HT1080 (cell line): ENCODE measurements at regions not wholly inside any gene's neighbourhood (a gene's known extent, or its start where the extent isn't known, plus 50 kb on each side); places are given as distances from the start of the nearest gene placed in this dataset.

Source experiments
- DNase-seq: peaks from one replicate; pipeline ENCODE4 v3.0.0-alpha.2; 2015; ENCODE audit warnings: low read depth

DNA sequence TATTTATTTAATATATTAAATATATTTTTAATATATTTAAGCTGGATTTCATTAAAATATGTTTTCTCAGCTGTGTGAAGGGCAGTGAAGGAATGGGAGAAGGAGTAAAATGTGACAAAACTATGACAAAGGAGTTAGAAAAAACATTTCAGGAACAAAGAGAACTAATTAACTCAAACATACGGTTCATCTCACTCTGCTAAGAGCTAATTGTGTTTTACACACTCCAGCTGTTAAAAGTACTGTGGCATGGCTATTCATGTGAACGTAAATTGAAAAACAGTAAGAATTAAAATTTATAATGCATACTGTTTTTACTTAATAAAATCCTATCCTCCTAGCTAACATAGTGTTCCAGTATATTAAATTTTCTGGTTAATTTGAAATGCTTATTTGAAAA is 262.5 kb upstream of the GNAI1 start:
- no peak for DNase-seq

DNA sequence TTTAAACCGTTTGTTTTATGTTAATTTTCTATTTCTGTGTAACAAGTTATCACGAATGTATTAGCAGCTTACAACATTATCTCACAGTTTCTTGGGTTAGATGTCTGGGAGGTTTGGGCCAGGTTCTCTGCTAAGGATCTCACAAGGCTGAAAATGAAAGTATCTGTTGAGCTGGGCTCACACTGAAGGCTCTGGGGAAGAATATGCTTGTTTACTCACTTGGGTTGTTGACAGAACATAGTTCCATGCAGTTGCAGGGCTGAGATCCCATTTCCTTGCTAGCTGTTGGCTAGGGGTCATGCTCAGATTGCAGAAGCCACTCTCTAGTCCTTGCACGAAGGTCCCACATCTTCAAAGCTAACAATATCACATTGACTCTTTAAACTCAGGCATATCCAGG is 266.6 kb upstream of the GNAI1 start:
- no peak for DNase-seq

DNA sequence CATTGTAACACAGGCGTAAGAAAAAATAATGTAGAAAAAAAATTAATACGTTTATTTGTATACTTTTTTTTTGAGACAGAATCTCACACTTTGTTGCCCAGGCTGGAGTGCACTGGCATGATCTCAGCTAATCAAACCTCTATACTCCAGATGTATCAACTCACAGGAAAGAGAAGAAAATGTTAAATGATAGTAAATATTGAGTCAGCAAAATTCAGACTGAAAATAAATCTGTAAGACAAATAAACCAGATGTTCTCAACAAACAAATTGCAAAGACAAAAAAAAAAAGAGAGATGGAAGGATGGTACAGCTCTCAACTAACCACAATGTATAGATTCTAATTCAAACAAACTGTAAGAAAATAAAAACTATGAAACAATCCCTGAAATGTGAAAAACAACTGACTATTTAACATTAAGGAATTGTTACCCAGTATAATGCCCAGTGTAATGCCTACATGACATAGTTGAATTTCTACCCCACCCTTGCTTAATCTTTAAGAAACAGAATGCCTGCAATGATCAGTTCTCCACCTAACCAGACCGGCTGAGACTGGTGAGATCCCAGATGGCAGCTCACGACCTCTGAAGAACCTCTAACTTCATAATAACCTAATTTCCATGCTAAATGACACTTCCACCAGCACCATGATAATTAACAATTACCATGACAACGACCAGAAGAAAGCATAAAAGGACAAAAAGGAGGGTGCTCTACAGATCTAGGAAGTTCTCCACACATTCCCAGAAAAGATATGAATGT is 272.0 kb upstream of the GNAI1 start:
- no peak for DNase-seq

- DNase-seq: no peak
Measured at GRCh38 chr7:79855172-79855571, 279.5 kb upstream of the GNAI1 start.

GRCh38 chr7:79854621-79855020 is 280.0 kb upstream of the GNAI1 start:
- no peak for DNase-seq

DNA sequence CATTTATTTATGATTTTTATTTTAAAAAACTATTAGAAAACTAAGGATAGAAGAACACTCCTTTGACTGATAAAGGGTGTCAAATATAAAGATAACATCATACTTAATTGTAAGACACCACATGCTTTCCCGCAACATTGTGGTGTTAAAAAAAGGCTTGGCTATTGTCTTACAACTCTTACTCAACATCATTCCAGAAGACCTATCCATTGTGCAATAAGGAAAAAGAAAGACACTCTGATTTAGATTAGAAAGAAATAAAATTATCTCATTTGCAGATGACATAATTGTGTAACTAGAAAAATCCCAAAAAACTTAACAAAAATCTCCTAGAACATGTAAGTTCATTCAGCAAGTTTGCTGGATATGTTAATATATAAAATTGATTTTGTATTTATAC is 296.7 kb upstream of the GNAI1 start:
- DNase-seq: no peak

GRCh38 chr7:79833616-79834015 is 301.0 kb upstream of the GNAI1 start:
- DNase-seq: no peak

GRCh38 chr7:79828866-79829265 is 305.8 kb upstream of the GNAI1 start:
- DNase-seq: no peak

GRCh38 chr7:79823246-79823951 is 311.2 kb upstream of the GNAI1 start:
- no peak for DNase-seq

GRCh38 chr7:79822620-79823240 is 311.9 kb upstream of the GNAI1 start:
- no peak for DNase-seq

DNA sequence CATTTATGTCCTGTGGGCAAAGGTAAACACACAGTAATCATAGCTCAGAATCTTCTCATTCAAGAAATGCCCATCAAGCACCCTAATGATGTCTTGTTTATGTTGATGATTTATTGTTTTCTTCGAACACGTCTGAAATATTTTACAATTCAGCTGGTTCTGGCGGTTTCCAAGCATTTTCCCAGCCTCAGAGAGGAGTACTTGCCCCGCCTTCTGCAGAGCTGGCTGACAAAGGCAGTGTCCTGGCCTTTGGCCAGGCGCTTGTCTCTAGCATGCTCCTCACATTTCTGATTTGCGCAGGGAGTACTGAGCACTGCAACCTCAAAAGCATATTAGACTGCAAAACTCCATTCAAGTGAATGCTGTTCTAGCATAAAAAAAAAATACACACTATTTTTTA is 314.2 kb upstream of the GNAI1 start:
- no peak for DNase-seq

- DNase-seq: no peak
Measured at GRCh38 chr7:79810916-79811315, 323.7 kb upstream of the GNAI1 start.

GRCh38 chr7:79806161-79806734 is 328.4 kb upstream of the GNAI1 start:
- DNase-seq: peak; percentile 1

DNA sequence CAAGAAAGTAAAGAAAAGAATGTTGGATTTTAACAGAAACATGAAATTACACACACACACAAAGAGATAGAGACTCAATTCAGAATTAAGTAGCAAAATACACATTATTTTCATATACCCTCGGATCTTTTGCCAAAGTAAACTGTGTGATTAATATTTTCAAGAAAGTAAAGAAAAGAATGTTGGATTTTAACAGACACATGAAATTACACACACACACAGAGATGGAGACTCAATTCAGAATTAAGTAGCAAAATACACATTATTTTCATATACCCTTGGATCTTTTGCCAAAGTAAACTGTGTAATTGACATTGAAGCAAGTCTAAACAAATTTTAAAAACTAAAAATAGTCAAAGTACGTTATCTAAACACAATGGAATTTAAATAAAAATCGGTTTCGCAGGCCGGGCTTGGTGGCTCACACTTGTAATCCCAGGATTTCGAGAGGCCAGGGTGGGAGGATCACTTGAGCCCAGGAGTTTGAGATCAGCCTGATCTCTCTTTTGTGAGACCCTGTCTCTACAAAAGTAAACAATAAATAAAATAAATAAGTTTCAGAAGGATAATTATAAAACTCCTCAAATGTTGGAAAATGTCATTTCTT is 337.3 kb upstream of the MAGI2 start:
- DNase-seq: no peak

DNA sequence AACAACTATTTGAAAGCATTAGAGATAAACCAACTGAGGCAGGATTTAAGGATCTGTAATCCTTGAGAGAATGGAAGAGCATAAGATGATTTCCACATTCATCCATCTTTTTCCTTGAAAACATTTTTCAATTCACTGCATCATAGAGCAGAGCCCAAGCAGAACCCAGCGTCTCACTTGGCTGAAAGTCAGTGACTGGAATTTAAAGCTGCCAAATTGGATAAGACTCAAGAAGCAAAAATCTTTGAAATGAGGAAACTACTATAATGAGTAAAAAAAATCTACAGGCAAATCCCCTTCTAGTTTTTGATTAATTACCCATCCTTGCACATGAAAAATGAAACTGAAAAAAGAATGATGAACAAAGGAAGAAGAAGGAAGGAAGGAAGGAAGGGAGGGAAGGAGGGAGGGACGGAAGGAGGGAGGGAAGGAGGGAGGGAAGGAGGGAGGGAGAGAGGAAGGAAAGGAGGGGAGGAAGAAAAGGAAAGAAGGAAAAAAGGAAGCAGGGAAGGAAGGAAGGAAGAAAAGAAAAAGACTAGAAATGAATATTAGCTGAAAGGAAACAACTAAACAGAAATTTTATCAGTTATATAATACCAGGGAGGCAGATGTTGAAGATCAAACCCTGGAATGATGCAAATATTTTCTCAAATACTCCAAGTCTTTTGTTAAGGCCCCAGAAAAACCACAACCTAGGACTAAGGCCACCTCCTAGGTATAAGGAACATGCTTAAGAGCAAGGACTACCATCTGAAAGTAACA is 336.3 kb upstream of the MAGI2 start:
- DNase-seq: no peak

- no peak for DNase-seq
Measured at GRCh38 chr7:79787623-79788022, 334.2 kb upstream of the MAGI2 start.

- DNase-seq: no peak
Measured at GRCh38 chr7:79787096-79787495, 333.6 kb upstream of the MAGI2 start.

DNA sequence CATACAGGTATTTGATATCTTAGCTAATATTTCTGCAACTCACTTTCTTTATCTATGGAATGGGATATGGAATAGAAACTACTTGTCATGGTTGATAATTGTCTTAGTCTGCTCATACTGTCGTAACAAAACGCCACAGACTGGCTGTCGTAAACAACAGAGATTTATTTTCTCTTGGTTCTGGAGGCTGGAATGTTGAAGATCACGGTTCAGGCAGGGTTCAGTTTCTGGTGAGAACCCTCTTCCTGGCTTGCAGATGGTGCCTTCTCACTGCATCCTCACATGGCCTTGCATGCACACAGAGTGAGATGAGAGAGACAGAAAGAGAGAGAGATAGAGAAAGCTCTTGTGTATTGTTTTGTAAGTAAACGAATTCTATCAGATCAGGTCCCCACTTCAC is 332.7 kb upstream of the MAGI2 start:
- no peak for DNase-seq

DNA sequence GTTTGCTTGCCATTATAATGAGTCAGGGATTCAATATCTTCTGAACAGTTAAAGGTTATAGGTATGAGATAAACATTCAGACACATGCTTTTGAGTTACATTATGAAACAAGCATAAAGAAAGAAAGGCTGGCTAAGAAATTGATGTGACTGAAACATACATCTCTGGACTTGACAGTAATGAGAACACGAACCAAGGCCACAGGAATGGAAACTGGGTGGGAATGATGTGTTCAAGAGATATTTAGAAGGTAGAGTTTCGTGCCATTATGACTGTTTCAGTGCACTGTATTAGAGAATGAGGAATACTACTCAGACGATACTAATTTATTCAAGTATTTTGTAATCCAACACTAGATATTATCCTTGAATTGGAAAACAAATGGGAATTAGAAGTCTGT is 332.1 kb upstream of the MAGI2 start:
- DNase-seq: no peak

GRCh38 chr7:79782906-79783305 is 329.4 kb upstream of the MAGI2 start:
- no peak for DNase-seq

- no peak for DNase-seq
Measured at GRCh38 chr7:79782256-79782655, 328.8 kb upstream of the MAGI2 start.
